ENCODE measurements at regions not wholly inside any gene's neighbourhood (a gene's known extent, or its start where the extent isn't known, plus 50 kb on each side); places are given as distances from the start of the nearest gene placed in this dataset.

GRCh38 chr14:98622208-98623051 lies 649.6 kb downstream of the BCL11B start:
- H3K4me3 ChIP-seq (replicated peaks; ENCODE audit: low read depth, low read length), result no peak overlapping the region
- no peaks in the 10 kb centered on the region for H3K36me3 ChIP-seq (ENCODE audit: control insufficient read depth, insufficient read depth, low read length)
- no peaks in the 10 kb centered on the region for H3K27me3 ChIP-seq (replicated peaks; ENCODE audit: control insufficient read depth, insufficient read depth, low read length)
- no peak for TF ChIP-seq CTCF (IDR thresholded peaks at IDR 0.05; ENCODE audit: insufficient read depth, low read length, poor library complexity, severe bottlenecking)
- DNase-seq (ENCODE audit: extremely low read depth, insufficient read length), result no peak

- no peak for TF ChIP-seq CTCF (IDR thresholded peaks at IDR 0.05; ENCODE audit: insufficient read depth, low read length, poor library complexity, severe bottlenecking)
- H3K36me3 ChIP-seq (ENCODE audit: control insufficient read depth, insufficient read depth, low read length), result no peaks in the 10 kb centered on the region
- H3K27me3 ChIP-seq (replicated peaks; ENCODE audit: control insufficient read depth, insufficient read depth, low read length), result no peaks in the 10 kb centered on the region
- no peak for DNase-seq (ENCODE audit: extremely low read depth, insufficient read length)
- no peak overlapping the region for H3K4me3 ChIP-seq (replicated peaks; ENCODE audit: low read depth, low read length)
Measured at GRCh38 chr14:98623788-98624415, 648.1 kb downstream of the BCL11B start.

GRCh38 chr14:98633380-98633779 lies 638.6 kb downstream of the BCL11B start:
- H3K27me3 ChIP-seq (replicated peaks; ENCODE audit: control insufficient read depth, insufficient read depth, low read length), result no peaks in the 10 kb centered on the region
- no peak for DNase-seq (ENCODE audit: extremely low read depth, insufficient read length)
- no peak for TF ChIP-seq CTCF (IDR thresholded peaks at IDR 0.05; ENCODE audit: insufficient read depth, low read length, poor library complexity, severe bottlenecking)
- H3K4me3 ChIP-seq (replicated peaks; ENCODE audit: low read depth, low read length), result no peak overlapping the region
- H3K36me3 ChIP-seq (ENCODE audit: control insufficient read depth, insufficient read depth, low read length), result no peaks in the 10 kb centered on the region

- Histone ChIP-seq H3K4me3 (replicated peaks; ENCODE audit: low read depth, low read length) (no peak overlapping the region), H3K36me3 (ENCODE audit: control insufficient read depth, insufficient read depth, low read length) (no peaks in the 10 kb centered on the region), H3K27me3 (replicated peaks; ENCODE audit: control insufficient read depth, insufficient read depth, low read length) (no peaks in the 10 kb centered on the region)
- no peak for TF ChIP-seq CTCF (IDR thresholded peaks at IDR 0.05; ENCODE audit: insufficient read depth, low read length, poor library complexity, severe bottlenecking)
- no peak for DNase-seq (ENCODE audit: extremely low read depth, insufficient read length)
Measured at GRCh38 chr14:98634043-98634820, 637.8 kb downstream of the BCL11B start.

GRCh38 chr14:98638366-98638765 lies 633.6 kb downstream of the BCL11B start:
- TF ChIP-seq CTCF (IDR thresholded peaks at IDR 0.05; ENCODE audit: insufficient read depth, low read length, poor library complexity, severe bottlenecking), result no peak
- Histone ChIP-seq H3K27me3 (replicated peaks; ENCODE audit: control insufficient read depth, insufficient read depth, low read length) (no peaks in the 10 kb centered on the region), H3K36me3 (ENCODE audit: control insufficient read depth, insufficient read depth, low read length) (no peaks in the 10 kb centered on the region), H3K4me3 (replicated peaks; ENCODE audit: low read depth, low read length) (no peak overlapping the region)
- no peak for DNase-seq (ENCODE audit: extremely low read depth, insufficient read length)

Data from GM06990 (cell line).